H1 (cell line): ENCODE measurements at regions not wholly inside any gene's neighbourhood (a gene's known extent, or its start where the extent isn't known, plus 50 kb on each side); places are given as distances from the start of the nearest gene placed in this dataset.

Source experiments
- CTCF ChIA-PET: fragments of 300-600 bp; sonication (Branson Sonifier 250); formaldehyde crosslinking; loops from one replicate; lab custom pipeline; 2021; ENCODE audit not compliant: partially characterized antibody; lab: Charles Lee
- POLR2A ChIA-PET: fragments of 300-600 bp; sonication (Branson Sonifier 250); formaldehyde crosslinking; loops from one replicate; lab custom pipeline; 2021; ENCODE audit warnings: inconsistent platforms; ENCODE audit not compliant: partially characterized antibody; lab: Charles Lee
- DNase-seq, 2 experiments: peaks; one replicate each; pipeline versions ENCODE4 v3.0.0 to v3.0.0-alpha.2; 2010 to 2022; ENCODE audit warnings: low spot score in 2 of 2, low read depth in 1 of 2, mixed read lengths in 1 of 2
- FAIRE-seq: peaks from 2 replicates; lab custom pipeline; 2011; peaks lifted over from hg19 to GRCh38; lab: Jason Lieb, UNC
- H2AFZ ChIP-seq: 2 replicates; pipeline ENCODE4 v1.8.1; 2012; ENCODE audit warnings: low read length, inconsistent platforms
- H2AK5ac ChIP-seq: 2 replicates; pipeline ENCODE4 v1.6.1; 2013; ENCODE audit warnings: low read depth, low read length
- H2BK120ac ChIP-seq: replicated peaks from 2 replicates; pipeline ENCODE3; 2013; ENCODE audit warnings: low read depth, low read length, inconsistent platforms
- H2BK12ac ChIP-seq: 2 replicates; pipeline ENCODE4 v1.6.1; 2013; ENCODE audit warnings: low read depth, low read length
- H2BK15ac ChIP-seq: 2 replicates; pipeline ENCODE4 v1.6.1; 2013; ENCODE audit warnings: low read length
- H2BK20ac ChIP-seq: 2 replicates; pipeline ENCODE4 v1.6.1; 2013; ENCODE audit warnings: low read length
- H2BK5ac ChIP-seq: 2 replicates; pipeline ENCODE4 v1.6.1; 2013; ENCODE audit warnings: low read depth, low read length
- H3K14ac ChIP-seq: 2 replicates; pipeline ENCODE4 v1.6.1; 2013; ENCODE audit warnings: inconsistent platforms; ENCODE audit not compliant: insufficient read length
- H3K18ac ChIP-seq: 2 replicates; pipeline ENCODE4 v1.6.1; 2013; ENCODE audit warnings: low read length; ENCODE audit errors: extremely low read depth
- H3K23ac ChIP-seq: 2 replicates; pipeline ENCODE4 v1.6.1; 2013; ENCODE audit warnings: inconsistent platforms; ENCODE audit not compliant: insufficient read length
- H3K23me2 ChIP-seq: 2 replicates; pipeline ENCODE4 v1.6.1; 2013; ENCODE audit warnings: low read depth, low read length
- H3K27ac ChIP-seq: 2 replicates; pipeline ENCODE4 v1.6.1; 2011; ENCODE audit warnings: low read depth, low read length, inconsistent platforms
- H3K27me3 ChIP-seq, 4 experiments: replicated peaks in 1 of 4; 1 replicate in 1 of 4; 2 replicates in 3 of 4; pipeline versions ENCODE4 v1.6.1 to v1.8.1; 2011 to 2013; ENCODE audit warnings: low read length in 3 of 4, mild to moderate bottlenecking in 3 of 4, inconsistent platforms in 2 of 4, mixed read lengths in 2 of 4, moderate library complexity in 1 of 4; ENCODE audit not compliant: control insufficient read depth in 3 of 4, insufficient read depth in 3 of 4; ENCODE audit errors: extremely low read depth in 1 of 4
- H3K36me3 ChIP-seq, 4 experiments: 2 replicates each; pipeline versions ENCODE4 v1.6.1 to v1.8.1; 2011 to 2013; ENCODE audit warnings: mild to moderate bottlenecking in 4 of 4, low read length in 3 of 4, moderate library complexity in 2 of 4, control low read depth in 1 of 4, inconsistent platforms in 1 of 4; ENCODE audit not compliant: insufficient read depth in 4 of 4, control insufficient read depth in 2 of 4
- H3K4ac ChIP-seq: replicated peaks from 2 replicates; pipeline ENCODE3; 2013; ENCODE audit warnings: low read length, low read depth, mixed read lengths, inconsistent platforms; ENCODE audit not compliant: insufficient read length
- H3K4me1 ChIP-seq, 4 experiments: replicated peaks in 1 of 4; 1 replicate in 1 of 4; 2 replicates in 3 of 4; pipeline versions ENCODE4 v1.6.1 to v1.8.1; 2011 to 2013; ENCODE audit warnings: low read length in 3 of 4, inconsistent platforms in 2 of 4, mixed read lengths in 1 of 4; ENCODE audit not compliant: insufficient read depth in 4 of 4, control insufficient read depth in 3 of 4
- H3K4me2 ChIP-seq, 2 experiments: 2 replicates each; pipeline versions ENCODE4 v1.6.1 to v1.8.1; 2011 to 2013; ENCODE audit warnings: low read depth in 2 of 2, low read length in 2 of 2, control low read depth in 1 of 2, inconsistent platforms in 1 of 2, mild to moderate bottlenecking in 1 of 2; ENCODE audit not compliant: insufficient read depth in 1 of 2
- H3K4me3 ChIP-seq, 4 experiments: fragments of 200-600, 300-600 bp in 1 of 4; sonication (generic), shearing (Covaris generic), sonication (Bioruptor Twin) in 1 of 4; 2 replicates each; pipeline versions ENCODE4 v1.5.1 to v1.8.1; 2011 to 2016; ENCODE audit warnings: low read length in 4 of 4, low read depth in 3 of 4, control low read depth in 2 of 4, inconsistent platforms in 2 of 4, mild to moderate bottlenecking in 2 of 4, mixed read lengths in 1 of 4, moderate library complexity in 1 of 4; ENCODE audit not compliant: insufficient read depth in 2 of 4; ENCODE audit errors: extremely low read depth in 1 of 4
- H3K56ac ChIP-seq: replicated peaks from 2 replicates; pipeline ENCODE3; 2013; ENCODE audit warnings: low read depth, mild to moderate bottlenecking, mixed read lengths, low read length, inconsistent platforms; ENCODE audit not compliant: insufficient read length
- H3K79me1 ChIP-seq: 2 replicates; pipeline ENCODE4 v1.6.1; 2013; ENCODE audit warnings: low read depth, low read length, control low read depth
- H3K79me2 ChIP-seq, 2 experiments: 2 replicates each; pipeline versions ENCODE4 v1.6.1 to v1.8.1; 2012 to 2013; ENCODE audit warnings: low read length in 2 of 2, mild to moderate bottlenecking in 2 of 2, inconsistent platforms in 1 of 2; ENCODE audit not compliant: insufficient read depth in 2 of 2, control insufficient read depth in 1 of 2
- H3K9ac ChIP-seq, 4 experiments: replicated peaks in 1 of 4; 1 replicate in 1 of 4; 2 replicates in 3 of 4; pipeline versions ENCODE4 v1.6.1 to v1.8.1; 2011 to 2013; ENCODE audit warnings: low read depth in 3 of 4, low read length in 3 of 4, control low read depth in 2 of 4, mild to moderate bottlenecking in 2 of 4, moderate library complexity in 2 of 4, inconsistent platforms in 1 of 4; ENCODE audit errors: extremely low read depth in 1 of 4
- H3K9me3 ChIP-seq, 2 experiments: 2 replicates each; pipeline versions ENCODE4 v1.6.1 to v1.8.1; 2012 to 2013; ENCODE audit warnings: mild to moderate bottlenecking in 2 of 2, moderate library complexity in 2 of 2, control low read depth in 1 of 2, inconsistent platforms in 1 of 2, low read depth in 1 of 2, low read length in 1 of 2, mixed read lengths in 1 of 2; ENCODE audit not compliant: insufficient read depth in 2 of 2
- H4K20me1 ChIP-seq, 2 experiments: replicated peaks in 1 of 2; 2 replicates each; pipeline versions ENCODE3 to v1.8.1; 2011 to 2013; ENCODE audit warnings: inconsistent platforms in 2 of 2, low read length in 2 of 2, mild to moderate bottlenecking in 1 of 2; ENCODE audit not compliant: insufficient read depth in 2 of 2, control insufficient read depth in 1 of 2
- H4K5ac ChIP-seq: 2 replicates; pipeline ENCODE4 v1.6.1; 2013; ENCODE audit warnings: low read length, low read depth, mixed read lengths, inconsistent platforms; ENCODE audit not compliant: insufficient read length
- H4K8ac ChIP-seq: 2 replicates; pipeline ENCODE4 v1.8.0; 2013; ENCODE audit warnings: mild to moderate bottlenecking, moderate library complexity, low read length, inconsistent platforms; ENCODE audit not compliant: insufficient read depth; ENCODE audit errors: extremely low read depth
- H4K91ac ChIP-seq: replicated peaks from 2 replicates; pipeline ENCODE3; 2013; ENCODE audit warnings: low read length, mixed read lengths, inconsistent platforms; ENCODE audit not compliant: insufficient read length
- JUN ChIP-seq: IDR thresholded peaks from 2 replicates; pipeline ENCODE4 v1.6.1; 2011; ENCODE audit warnings: low read depth, mild to moderate bottlenecking, improper control_type of control experiment, low read length
- WGBS, 2 experiments: shearing (Covaris generic) in 1 of 2; methylation state at CpG; one replicate each; pipeline versions ENCODE4 v1.1.6 to v1.1.7; 2013 to 2015; ENCODE audit warnings: low lambda C conversion rate in 2 of 2, mixed read lengths in 2 of 2, inconsistent platforms in 1 of 2, low coverage in 1 of 2, missing lambda C conversion rate in 1 of 2; ENCODE audit not compliant: insufficient replicate concordance in 2 of 2, insufficient coverage in 1 of 2, insufficient read length in 1 of 2; ENCODE audit errors: extremely low coverage in 1 of 2, missing lambda C conversion rate in 1 of 2; 5-methylcytosine and 5-hydroxymethylcytosine counted together

GRCh38 chr5:51559921-51560658 lies 176.8 kb downstream of the ISL1 start:
- FAIRE-seq: no peak
- no peaks in the 10 kb centered on the region for H3K9me3 ChIP-seq
- H3K36me3 ChIP-seq: no peaks in the 10 kb centered on the region

More at GRCh38 chr5:51559921-51560658, 176.8 kb downstream of the ISL1 start:
- no peak overlapping the region for H3K27ac ChIP-seq
- CTCF ChIA-PET: no interaction called here
- no peaks in the 10 kb centered on the region for H4K20me1 ChIP-seq
- H3K9ac ChIP-seq: no peak overlapping the region
- H3K4ac ChIP-seq: no peak overlapping the region
- no peaks in the 10 kb centered on the region for H3K27me3 ChIP-seq
- H2AK5ac ChIP-seq: no peak overlapping the region
- POLR2A ChIA-PET: no interaction called here
- no peak overlapping the region for H2BK12ac ChIP-seq
- H3K23me2 ChIP-seq: no peaks in the 10 kb centered on the region
- H3K23ac ChIP-seq: no peak overlapping the region
- no peak overlapping the region for H3K56ac ChIP-seq
- no peaks in the 10 kb centered on the region for H3K79me1 ChIP-seq
- no peaks in the 10 kb centered on the region for H3K79me2 ChIP-seq
- TF ChIP-seq JUN: no peak
- no peak overlapping the region for H2BK15ac ChIP-seq
- H3K4me3 ChIP-seq: no peak overlapping the region
- 86% methylated on average over 2 of the region's 2 CpGs; no CpG with 5 or more reads in 1 of the 2 experiments for WGBS, 2 experiments
- H2BK5ac ChIP-seq: no peak overlapping the region
- H2BK20ac ChIP-seq: no peak overlapping the region
- no peaks in the 10 kb centered on the region for H3K4me1 ChIP-seq
- no peak overlapping the region for H4K91ac ChIP-seq
- no peak overlapping the region for H2AFZ ChIP-seq
- no peak overlapping the region for H3K4me2 ChIP-seq
- H4K5ac ChIP-seq: no peak overlapping the region
- no peak for DNase-seq
- no peak overlapping the region for H4K8ac ChIP-seq
- H2BK120ac ChIP-seq: no peak overlapping the region
- H3K14ac ChIP-seq: no peak overlapping the region
- no peak overlapping the region for H3K18ac ChIP-seq
